Suprapubic skin (tissue), 3 donors: ENCODE measurements at regions not wholly inside any gene's neighbourhood (a gene's known extent, or its start where the extent isn't known, plus 50 kb on each side); places are given as distances from the start of the nearest gene placed in this dataset.

Experiments
- CTCF ChIP-seq, 2 donors: fragments of 200-600 bp in 1 of 2; fragments of 450-650 bp in 1 of 2; sonication (generic) in 1 of 2; IDR thresholded peaks; one replicate each; pipeline ENCODE4 v1.5.1; 2016 to 2019; ENCODE audit warnings: antibody characterized with exemption in 2 of 2, mild to moderate bottlenecking in 1 of 2, moderate library complexity in 1 of 2
- POLR2A ChIP-seq, 2 donors: fragments of 450-650 bp; IDR thresholded peaks; one replicate each; pipeline ENCODE4 v1.6.1; 2017; ENCODE audit warnings: antibody characterized with exemption in 2 of 2, mild to moderate bottlenecking in 2 of 2, moderate library complexity in 2 of 2

GRCh38 chr1:79302380-79302930 is 295.9 kb upstream of the ADGRL4 start:
- TF ChIP-seq POLR2A (IDR thresholded peaks at IDR 0.05) = no peak
- TF ChIP-seq CTCF (IDR thresholded peaks at IDR 0.05) = no peak
